Mammary epithelial cell (primary cell): ENCODE measurements at regions not wholly inside any gene's neighbourhood (a gene's known extent, or its start where the extent isn't known, plus 50 kb on each side); places are given as distances from the start of the nearest gene placed in this dataset.

ENCODE experiments used
- EZH2 ChIP-seq: IDR thresholded peaks from 2 replicates; pipeline ENCODE4 v1.6.1; 2012; ENCODE audit warnings: low read length, inconsistent platforms, borderline replicate concordance
- TF ChIP-seq, protein P1 (sequence below), 2 donors: IDR thresholded peaks in 1 of 2; conservative IDR thresholded peaks in 1 of 2; 2 replicates each; pipeline ENCODE4 v1.5.1; 2011 to 2012; ENCODE audit warnings: inconsistent platforms in 2 of 2, low read length in 2 of 2, mild to moderate bottlenecking in 2 of 2, control low read depth in 1 of 2, low read depth in 1 of 2; ENCODE audit not compliant: insufficient read depth in 1 of 2; ENCODE audit errors: extremely low read depth in 1 of 2

- no peak for TF ChIP-seq EZH2
- TF ChIP-seq, protein P1, sequence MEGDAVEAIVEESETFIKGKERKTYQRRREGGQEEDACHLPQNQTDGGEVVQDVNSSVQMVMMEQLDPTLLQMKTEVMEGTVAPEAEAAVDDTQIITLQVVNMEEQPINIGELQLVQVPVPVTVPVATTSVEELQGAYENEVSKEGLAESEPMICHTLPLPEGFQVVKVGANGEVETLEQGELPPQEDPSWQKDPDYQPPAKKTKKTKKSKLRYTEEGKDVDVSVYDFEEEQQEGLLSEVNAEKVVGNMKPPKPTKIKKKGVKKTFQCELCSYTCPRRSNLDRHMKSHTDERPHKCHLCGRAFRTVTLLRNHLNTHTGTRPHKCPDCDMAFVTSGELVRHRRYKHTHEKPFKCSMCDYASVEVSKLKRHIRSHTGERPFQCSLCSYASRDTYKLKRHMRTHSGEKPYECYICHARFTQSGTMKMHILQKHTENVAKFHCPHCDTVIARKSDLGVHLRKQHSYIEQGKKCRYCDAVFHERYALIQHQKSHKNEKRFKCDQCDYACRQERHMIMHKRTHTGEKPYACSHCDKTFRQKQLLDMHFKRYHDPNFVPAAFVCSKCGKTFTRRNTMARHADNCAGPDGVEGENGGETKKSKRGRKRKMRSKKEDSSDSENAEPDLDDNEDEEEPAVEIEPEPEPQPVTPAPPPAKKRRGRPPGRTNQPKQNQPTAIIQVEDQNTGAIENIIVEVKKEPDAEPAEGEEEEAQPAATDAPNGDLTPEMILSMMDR (conservative IDR thresholded peaks at IDR 0.05 in 1 of 2, IDR thresholded peaks at IDR 0.05 in 1 of 2; ENCODE audit: extremely low read depth in 1 of 2, insufficient read depth in 1 of 2, low read depth in 1 of 2, low read length in 2 of 2) = no peak
Measured at GRCh38 chr3:191873736-191874135, 412.8 kb downstream of the PYDC2 start.
